ENCODE measurements at regions not wholly inside any gene's neighbourhood (a gene's known extent, or its start where the extent isn't known, plus 50 kb on each side); places are given as distances from the start of the nearest gene placed in this dataset.

DNA sequence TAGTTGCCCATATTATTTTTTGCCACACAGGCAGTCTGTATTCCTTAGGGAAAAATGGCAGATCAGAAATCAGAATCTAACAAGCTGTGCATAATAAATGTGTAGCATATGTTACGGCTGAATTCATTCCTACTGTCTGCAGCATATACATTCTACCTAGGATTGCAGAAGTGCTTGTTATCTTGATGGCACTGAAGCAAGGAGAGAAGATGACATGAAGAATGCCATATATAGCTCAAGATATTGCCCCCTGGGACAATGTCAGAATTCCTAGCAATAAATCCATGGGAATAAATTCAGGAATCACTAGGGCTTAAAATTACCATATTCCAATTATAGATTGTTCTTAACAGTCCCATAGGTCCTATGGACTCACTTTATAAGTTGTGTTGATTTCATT is 293.0 kb upstream of the CNR1 start:
- TF ChIP-seq EZH2phosphoT487 (IDR thresholded peaks at IDR 0.05; ENCODE audit: unreplicated experiment), result no peak
- TF ChIP-seq EZH2 (IDR thresholded peaks at IDR 0.05; ENCODE audit: low read depth, unreplicated experiment), result no peak
